DOHH2 (cell line): ENCODE measurements at regions not wholly inside any gene's neighbourhood (a gene's known extent, or its start where the extent isn't known, plus 50 kb on each side); places are given as distances from the start of the nearest gene placed in this dataset.

ENCODE experiments used
- CTCF ChIP-seq: fragments of 200-600 bp; sonication (generic); IDR thresholded peaks from one replicate; pipeline ENCODE4 v1.5.1; 2014; ENCODE audit warnings: antibody characterized with exemption, mild to moderate bottlenecking, low read depth, low read length; ENCODE audit not compliant: poor library complexity, severe bottlenecking
- EZH2phosphoT487 ChIP-seq: fragments of 200-600 bp; sonication (generic); IDR thresholded peaks from 2 replicates; pipeline ENCODE4 v1.6.1; 2017; ENCODE audit warnings: borderline replicate concordance, mild to moderate bottlenecking, antibody characterized with exemption, low read length, moderate library complexity, mixed read lengths

- no peak for TF ChIP-seq CTCF
- no peak for TF ChIP-seq EZH2phosphoT487
Observed at GRCh38 chr15:62856466-62857246, 185.9 kb upstream of the TPM1 start.
